Thymus (tissue), 11 donors: ENCODE measurements at regions not wholly inside any gene's neighbourhood (a gene's known extent, or its start where the extent isn't known, plus 50 kb on each side); places are given as distances from the start of the nearest gene placed in this dataset.
"Not testable (repeated sequence)": the region's sequence is repeated elsewhere in the genome, so short reads cannot be mapped to it uniquely, and the experiment has no call there.

ENCODE experiments used
- DNase-seq, 9 donors: peaks; one replicate each; pipeline ENCODE4 v3.0.0-alpha.2; 2013; ENCODE audit warnings: low spot score in 9 of 9, low read depth in 6 of 9, missing footprints in 1 of 9
- H3K27ac ChIP-seq, 2 donors: one replicate each; pipeline ENCODE4 v1.5.1; 2013; ENCODE audit warnings: control low read depth in 1 of 2, low read depth in 1 of 2, low read length in 1 of 2, mild to moderate bottlenecking in 1 of 2, moderate library complexity in 1 of 2
- H3K27me3 ChIP-seq, 2 donors: one replicate each; pipeline ENCODE4 v1.5.1; 2013; ENCODE audit warnings: low read length in 1 of 2; ENCODE audit not compliant: control insufficient read depth in 2 of 2, insufficient read depth in 1 of 2
- H3K36me3 ChIP-seq, 2 donors: one replicate each; pipeline ENCODE4 v1.5.1; 2013; ENCODE audit warnings: low read length in 1 of 2, mild to moderate bottlenecking in 1 of 2, moderate library complexity in 1 of 2; ENCODE audit not compliant: control insufficient read depth in 2 of 2, insufficient read depth in 2 of 2
- H3K4me1 ChIP-seq, 2 donors: one replicate each; pipeline ENCODE4 v1.5.1; 2013; ENCODE audit warnings: low read length in 2 of 2; ENCODE audit not compliant: control insufficient read depth in 2 of 2, insufficient read depth in 2 of 2
- H3K4me3 ChIP-seq, 2 donors: one replicate each; pipeline ENCODE4 v1.5.1; 2013; ENCODE audit warnings: low read length in 2 of 2, control low read depth in 1 of 2, mild to moderate bottlenecking in 1 of 2
- H3K9me3 ChIP-seq, 2 donors: one replicate each; pipeline ENCODE4 v1.5.1; 2013; ENCODE audit warnings: low read length in 1 of 2, mild to moderate bottlenecking in 1 of 2; ENCODE audit not compliant: control insufficient read depth in 2 of 2, insufficient read depth in 1 of 2
- WGBS: extraction: QIAGEN DNeasy Blood & Tissue Kit; methylation state at CpG from one replicate; pipeline ENCODE4 v1.1.7; 2013; 5-methylcytosine and 5-hydroxymethylcytosine counted together
- donor health status: healthy.

GRCh38 chr5:173673295-173674101 lies 57.0 kb upstream of the BOD1 start:
- no peak for DNase-seq
- Histone ChIP-seq H3K27ac (no peak overlapping the region), H3K27me3 (no peaks in the 10 kb centered on the region), H3K4me3 (no peak overlapping the region), H3K9me3 (peaks cover 0 to 9% of the 10 kb centered on the region in 2 donors), H3K4me1 (no peaks in the 10 kb centered on the region), H3K36me3 (no peaks in the 10 kb centered on the region)
- WGBS = 94% methylated on average over 16 of the region's 16 CpGs

DNA sequence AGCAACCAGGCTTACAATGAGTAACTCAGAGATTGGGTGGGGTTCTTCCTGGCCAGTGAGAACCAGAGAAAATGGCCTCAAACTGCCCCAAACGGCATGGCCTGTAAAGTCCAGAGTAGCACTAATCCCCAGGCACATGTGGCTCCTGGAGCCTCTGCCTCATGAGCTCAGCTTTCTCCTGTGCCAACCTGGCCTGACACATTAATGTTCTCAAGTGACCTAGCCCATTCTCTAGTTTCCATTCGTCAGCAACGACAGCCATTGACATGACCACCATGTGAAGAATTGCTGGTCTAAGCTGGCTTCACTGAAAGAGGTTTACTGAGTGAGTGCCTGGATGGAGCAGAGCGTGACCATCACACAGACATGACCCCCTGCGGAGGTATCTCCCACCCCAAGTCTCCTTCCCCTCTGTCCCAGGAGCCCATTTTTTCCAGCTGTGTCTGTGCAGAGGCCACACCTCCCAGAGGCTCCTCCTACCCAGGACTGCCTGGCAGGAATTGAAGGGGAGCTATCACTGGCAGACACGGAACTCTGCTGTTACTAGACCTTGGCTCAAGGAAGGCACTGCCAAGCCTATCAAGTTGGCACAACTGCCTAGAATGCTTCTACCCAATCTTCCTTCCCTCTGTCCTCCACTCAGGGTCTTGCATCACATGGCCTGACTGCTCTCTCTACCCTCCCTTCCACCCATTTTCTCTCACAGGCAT lies 59.0 kb upstream of the BOD1 start:
- no peak for DNase-seq
- no peaks in the 10 kb centered on the region for H3K27me3 ChIP-seq
- H3K4me1 ChIP-seq = no peaks in the 10 kb centered on the region
- H3K36me3 ChIP-seq = no peaks in the 10 kb centered on the region
- H3K4me3 ChIP-seq = no peak overlapping the region
- WGBS = 91% methylated on average over 6 of the region's 6 CpGs
- no peak overlapping the region for H3K27ac ChIP-seq
- H3K9me3 ChIP-seq = peaks cover 0 to 9% of the 10 kb centered on the region in 2 donors

DNA sequence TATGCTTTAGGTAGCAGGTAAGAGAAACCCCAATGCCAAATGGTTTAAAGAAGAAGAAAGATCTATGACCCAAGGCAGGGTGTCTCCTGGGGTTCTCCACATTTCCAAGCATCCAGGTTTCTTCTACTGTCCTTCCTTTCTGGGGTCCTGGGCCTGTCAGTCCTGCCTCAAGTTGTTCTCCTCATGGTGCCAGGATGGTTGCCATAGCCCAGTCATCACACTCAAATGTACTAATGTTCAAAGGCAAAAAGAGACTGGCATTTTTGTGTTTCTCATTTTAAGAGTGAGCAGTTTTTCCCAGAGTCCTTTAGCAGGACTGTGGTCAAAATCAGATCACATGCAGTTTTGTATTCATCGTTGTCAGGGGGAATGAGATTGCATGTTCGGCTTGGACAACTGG lies 59.9 kb upstream of the BOD1 start:
- DNase-seq = no peak
- WGBS = 96% methylated on average over 2 of the region's 2 CpGs
- H3K27ac ChIP-seq = no peak overlapping the region
- no peaks in the 10 kb centered on the region for H3K27me3 ChIP-seq
- no peaks in the 10 kb centered on the region for H3K36me3 ChIP-seq
- peaks cover 0 to 9% of the 10 kb centered on the region in 2 donors for H3K9me3 ChIP-seq
- no peak overlapping the region for H3K4me3 ChIP-seq
- H3K4me1 ChIP-seq = no peaks in the 10 kb centered on the region

DNA sequence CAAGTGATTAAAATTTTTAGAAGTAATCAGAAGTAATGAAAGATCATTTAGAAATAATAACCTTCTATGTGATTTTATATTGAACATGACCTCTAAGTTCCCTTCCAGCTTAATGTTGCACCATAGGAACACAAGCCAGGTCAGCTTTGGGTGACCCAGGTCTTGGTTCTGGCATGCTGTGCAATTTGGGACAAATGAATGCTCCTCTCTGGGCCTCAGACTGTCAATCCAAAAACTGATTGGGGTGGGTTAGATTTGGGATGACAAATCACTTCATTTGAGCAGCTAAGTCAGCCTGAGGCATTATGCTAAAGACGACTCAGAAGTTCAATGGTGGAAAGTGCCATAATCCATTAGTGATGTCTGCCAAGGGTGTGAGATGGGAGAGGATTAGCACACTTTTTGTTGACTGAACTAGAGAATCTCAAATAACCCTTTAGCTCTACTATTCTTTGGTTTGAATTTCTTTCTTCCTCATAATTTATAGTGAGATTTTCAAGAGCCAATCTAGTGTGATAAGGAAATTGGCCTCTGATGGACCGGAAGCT lies 60.7 kb upstream of the BOD1 start:
- Histone ChIP-seq H3K4me1 (no peaks in the 10 kb centered on the region), H3K27ac (no peak overlapping the region), H3K27me3 (no peaks in the 10 kb centered on the region), H3K4me3 (no peak overlapping the region), H3K9me3 (peaks cover 0 to 9% of the 10 kb centered on the region in 2 donors), H3K36me3 (no peaks in the 10 kb centered on the region)
- WGBS = 92% methylated on average over 2 of the region's 2 CpGs
- DNase-seq = no peak

GRCh38 chr5:173679909-173680630 lies 63.6 kb upstream of the BOD1 start:
- peaks cover 0 to 3% of the 10 kb centered on the region in 2 donors for H3K9me3 ChIP-seq
- no peaks in the 10 kb centered on the region for H3K27me3 ChIP-seq
- H3K4me3 ChIP-seq = no peak overlapping the region
- H3K27ac ChIP-seq = peak overlapping the region in 1 of 2 donors; percentile 65
- no peak for DNase-seq
- no peaks in the 10 kb centered on the region for H3K4me1 ChIP-seq
- WGBS = 97% methylated on average over 6 of the region's 6 CpGs
- H3K36me3 ChIP-seq = no peaks in the 10 kb centered on the region

DNA sequence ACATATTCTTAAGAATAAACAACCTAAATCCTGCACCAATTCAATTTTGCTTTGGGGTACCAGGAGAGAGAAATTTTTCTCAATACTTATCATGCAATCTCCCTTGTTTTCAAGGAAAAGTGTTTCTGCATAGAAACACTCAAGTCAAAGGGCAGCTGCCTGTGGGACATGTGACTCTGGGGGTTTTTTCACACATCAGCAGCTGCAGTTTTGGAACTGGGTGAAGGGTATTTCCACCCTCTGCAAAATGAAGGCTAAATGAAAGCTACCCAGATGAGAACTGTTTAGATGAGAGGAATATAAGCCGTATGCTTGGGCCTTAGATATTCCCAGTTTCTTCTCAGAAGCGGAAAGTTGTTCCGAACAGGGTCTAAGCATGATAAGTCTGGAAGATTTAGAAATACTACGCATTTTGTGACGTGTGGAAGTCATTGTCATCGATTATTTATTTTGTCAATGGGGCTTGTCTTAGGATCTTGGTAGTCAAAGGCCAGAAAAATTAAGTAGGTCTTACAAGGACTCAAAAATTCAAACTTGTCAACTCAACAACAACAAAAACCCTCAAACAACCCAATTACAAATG lies 64.3 kb upstream of the BOD1 start:
- H3K27ac ChIP-seq = peak overlapping the region in 1 of 2 donors; percentile 65

DNA sequence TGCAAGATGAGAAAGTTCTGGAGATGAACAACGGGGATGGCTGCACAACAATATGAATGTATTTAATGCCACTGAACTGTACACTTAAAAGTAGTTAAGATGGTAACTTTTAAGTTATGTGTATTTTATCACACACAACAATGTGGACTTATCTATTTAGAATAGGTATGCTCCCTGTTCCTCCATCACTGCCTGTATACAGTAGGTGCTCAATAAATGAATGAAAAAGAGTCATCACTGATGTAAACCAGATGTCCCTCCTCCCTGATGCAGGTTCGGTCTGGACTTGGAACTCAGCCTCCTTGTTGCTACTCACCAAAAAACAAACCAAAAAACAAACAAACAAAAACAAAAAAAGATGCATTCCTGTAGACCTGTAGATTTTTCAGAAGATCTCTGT lies 65.9 kb upstream of the BOD1 start:
- Histone ChIP-seq H3K27ac (no peak overlapping the region), H3K4me1 (no peaks in the 10 kb centered on the region), H3K27me3 (no peaks in the 10 kb centered on the region), H3K9me3 (no peaks in the 10 kb centered on the region), H3K4me3 (no peak overlapping the region), H3K36me3 (no peaks in the 10 kb centered on the region)
- 93% methylated on average over 2 of the region's 2 CpGs for WGBS
- no peak for DNase-seq

More for the DNA sequence above, 64.3 kb upstream of the BOD1 start:
- Histone ChIP-seq H3K4me1 (no peaks in the 10 kb centered on the region), H3K36me3 (no peaks in the 10 kb centered on the region), H3K9me3 (no peaks in the 10 kb centered on the region), H3K27me3 (no peaks in the 10 kb centered on the region), H3K4me3 (no peak overlapping the region)
- DNase-seq = peak in 1 of 9 donors; percentile 49
- WGBS = 94% methylated on average over 6 of the region's 6 CpGs

DNA sequence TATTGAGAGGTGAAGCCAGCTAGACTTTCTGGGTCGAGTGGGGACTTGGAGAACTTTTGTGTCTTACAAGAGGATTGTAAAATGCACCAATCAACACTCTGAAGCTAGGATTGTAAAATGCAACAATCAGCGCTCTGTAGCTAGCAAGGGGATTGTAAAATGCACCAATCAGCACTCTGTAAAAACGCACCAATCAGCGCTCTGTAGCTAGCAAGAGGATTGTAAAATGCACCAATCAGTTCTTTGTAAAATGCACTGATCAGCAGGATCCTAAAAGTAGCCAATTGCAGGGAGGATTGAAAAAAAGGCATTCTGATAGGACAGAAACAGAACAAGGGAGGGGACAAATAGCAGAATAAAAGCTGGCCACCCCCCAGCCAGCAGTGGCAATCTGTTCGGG lies 68.1 kb upstream of the BOD1 start:
- not testable (repeated sequence) for H3K4me3 ChIP-seq, H3K36me3 ChIP-seq, H3K9me3 ChIP-seq, H3K4me1 ChIP-seq, H3K27me3 ChIP-seq, H3K27ac ChIP-seq, DNase-seq
- 96% methylated on average over 5 of the region's 5 CpGs for WGBS
